Liver (tissue), 3 donors: ENCODE measurements at regions not wholly inside any gene's neighbourhood (a gene's known extent, or its start where the extent isn't known, plus 50 kb on each side); places are given as distances from the start of the nearest gene placed in this dataset.

Experiments
- CTCF ChIP-seq: fragments of 150-350 bp; IDR thresholded peaks from 2 replicates; pipeline ENCODE4 v1.5.1; 2017; ENCODE audit warnings: improper control_type of control experiment, low read depth, low read length; ENCODE audit not compliant: missing input control
- FOXA2 ChIP-seq: IDR thresholded peaks from 2 replicates; pipeline ENCODE4 v1.6.1; 2016; ENCODE audit warnings: antibody characterized with exemption
- MAX ChIP-seq: IDR thresholded peaks from 2 replicates; pipeline ENCODE4 v1.6.1; 2016; ENCODE audit warnings: antibody characterized with exemption
- TAF1 ChIP-seq: conservative IDR thresholded peaks from 2 replicates; pipeline ENCODE4 v1.6.1; 2016; ENCODE audit warnings: antibody characterized with exemption, mild to moderate bottlenecking
- ZBTB33 ChIP-seq: IDR thresholded peaks from 2 replicates; pipeline ENCODE4 v1.6.1; 2016; ENCODE audit warnings: antibody characterized with exemption
- donor health status: healthy.
- donor health status: healthy.

- TF ChIP-seq CTCF (no peak), FOXA2 (no peak), MAX (no peak), TAF1 (no peak), ZBTB33 (no peak)
Measured at GRCh38 chr10:65482848-65483247, 1443.0 kb upstream of the LRRTM3 start.
